Transverse colon (tissue), 4 donors: ENCODE measurements at regions not wholly inside any gene's neighbourhood (a gene's known extent, or its start where the extent isn't known, plus 50 kb on each side); places are given as distances from the start of the nearest gene placed in this dataset.

Source experiments
- DNase-seq: peaks from one replicate; pipeline ENCODE4 v3.0.0-alpha.2; 2019
- H3K27ac ChIP-seq, 4 donors: fragments of 200-600 bp; sonication (generic); 2 replicates each; pipeline ENCODE4 v1.5.1; 2016 to 2018; ENCODE audit warnings: inconsistent platforms in 4 of 4
- H3K27me3 ChIP-seq: fragments of 200-600 bp; sonication (generic); 2 replicates; pipeline ENCODE4 v1.5.1; 2017; ENCODE audit warnings: inconsistent platforms
- H3K36me3 ChIP-seq, 4 donors: fragments of 200-600 bp; sonication (generic); 2 replicates each; pipeline ENCODE4 v1.5.1; 2017 to 2019; ENCODE audit warnings: inconsistent platforms in 4 of 4
- H3K4me1 ChIP-seq, 4 donors: fragments of 200-600 bp; sonication (generic); 2 replicates each; pipeline ENCODE4 v1.5.1; 2017 to 2020; ENCODE audit warnings: inconsistent platforms in 4 of 4
- H3K4me3 ChIP-seq, 4 donors: fragments of 200-600 bp; sonication (generic); 1 replicate in 1 of 4; 2 replicates in 3 of 4; pipeline versions ENCODE4 v1.5.1 to v1.6.1; 2017 to 2019; ENCODE audit warnings: inconsistent platforms in 4 of 4
- H3K9me3 ChIP-seq, 2 donors: fragments of 200-600 bp; sonication (generic); 2 replicates each; pipeline ENCODE4 v1.5.1; 2017 to 2019; ENCODE audit warnings: inconsistent platforms in 2 of 2
- EP300 ChIP-seq: sonication (generic); formaldehyde crosslinking; IDR thresholded peaks from one replicate; pipeline ENCODE4 v1.6.1; 2017; ENCODE audit warnings: antibody characterized with exemption, low read depth
- POLR2A ChIP-seq: fragments of 450-650 bp; IDR thresholded peaks from one replicate; pipeline ENCODE4 v1.6.1; 2016; ENCODE audit warnings: antibody characterized with exemption, mild to moderate bottlenecking, moderate library complexity
- POLR2AphosphoS5 ChIP-seq, 3 donors: sonication (generic); formaldehyde crosslinking; IDR thresholded peaks; one replicate each; pipeline ENCODE4 v1.6.1; 2016; ENCODE audit warnings: antibody characterized with exemption in 3 of 3
- WGBS, 2 donors: methylation state at CpG; one replicate each; pipeline ENCODE4 v1.1.5; 2018; ENCODE audit warnings: low coverage in 1 of 2; 5-methylcytosine and 5-hydroxymethylcytosine counted together
- in situ Hi-C, 4 donors: fragments of 200-750 bp; cut with MboI; loops; one replicate each; pipeline versions ENCODE4 v1.15.0 to v1.15.1; 2017; ENCODE audit warnings: low sequenced_read_pairs in 3 of 4, low pct_ligation_motif_present in 1 of 4, low pct_unique_long_range_greater_than_20kb in 1 of 4
- intact Hi-C: fragments of 100-400 bp; cut with DNase I; formaldehyde crosslinking; loops from one replicate; pipeline ENCODE4 v1.15.1; 2023; ENCODE audit warnings: low total_unique reads
- TF ChIP-seq, protein P1 (sequence below), 5 experiments: fragments of 200-600 bp in 3 of 5; fragments of 450-650 bp in 2 of 5; sonication (generic) in 3 of 5; IDR thresholded peaks; 1 replicate in 2 of 5; 2 replicates in 3 of 5; pipeline ENCODE4 v1.5.1; 2016 to 2017; ENCODE audit warnings: antibody characterized with exemption in 5 of 5, inconsistent platforms in 3 of 5, mild to moderate bottlenecking in 2 of 5, moderate library complexity in 1 of 5

DNA sequence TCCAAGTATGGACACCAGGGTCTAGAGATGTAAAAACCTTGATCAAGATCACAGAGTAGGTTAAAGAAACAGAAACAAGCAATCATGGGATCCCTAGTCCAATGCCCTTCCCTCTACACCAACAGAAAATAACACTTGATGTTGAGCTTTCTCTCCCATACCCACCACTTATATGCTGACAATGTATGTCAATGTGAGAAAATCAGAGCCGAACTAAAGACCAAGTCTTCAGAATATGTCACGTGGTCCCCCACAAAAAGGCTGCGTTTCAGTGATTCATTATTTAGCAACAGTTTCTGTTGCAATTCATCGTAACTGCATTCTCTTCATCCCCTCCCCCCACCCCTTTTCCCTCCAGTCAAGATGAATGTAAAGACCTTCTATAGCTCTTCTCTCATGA lies 278.9 kb upstream of the STT3B start:
- TF ChIP-seq POLR2A (no peak), EP300 (no peak), POLR2AphosphoS5 (IDR thresholded peaks at IDR 0.05) (no peak)
- TF ChIP-seq, protein P1, sequence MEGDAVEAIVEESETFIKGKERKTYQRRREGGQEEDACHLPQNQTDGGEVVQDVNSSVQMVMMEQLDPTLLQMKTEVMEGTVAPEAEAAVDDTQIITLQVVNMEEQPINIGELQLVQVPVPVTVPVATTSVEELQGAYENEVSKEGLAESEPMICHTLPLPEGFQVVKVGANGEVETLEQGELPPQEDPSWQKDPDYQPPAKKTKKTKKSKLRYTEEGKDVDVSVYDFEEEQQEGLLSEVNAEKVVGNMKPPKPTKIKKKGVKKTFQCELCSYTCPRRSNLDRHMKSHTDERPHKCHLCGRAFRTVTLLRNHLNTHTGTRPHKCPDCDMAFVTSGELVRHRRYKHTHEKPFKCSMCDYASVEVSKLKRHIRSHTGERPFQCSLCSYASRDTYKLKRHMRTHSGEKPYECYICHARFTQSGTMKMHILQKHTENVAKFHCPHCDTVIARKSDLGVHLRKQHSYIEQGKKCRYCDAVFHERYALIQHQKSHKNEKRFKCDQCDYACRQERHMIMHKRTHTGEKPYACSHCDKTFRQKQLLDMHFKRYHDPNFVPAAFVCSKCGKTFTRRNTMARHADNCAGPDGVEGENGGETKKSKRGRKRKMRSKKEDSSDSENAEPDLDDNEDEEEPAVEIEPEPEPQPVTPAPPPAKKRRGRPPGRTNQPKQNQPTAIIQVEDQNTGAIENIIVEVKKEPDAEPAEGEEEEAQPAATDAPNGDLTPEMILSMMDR (IDR thresholded peaks at IDR 0.05) = no peak

DNA sequence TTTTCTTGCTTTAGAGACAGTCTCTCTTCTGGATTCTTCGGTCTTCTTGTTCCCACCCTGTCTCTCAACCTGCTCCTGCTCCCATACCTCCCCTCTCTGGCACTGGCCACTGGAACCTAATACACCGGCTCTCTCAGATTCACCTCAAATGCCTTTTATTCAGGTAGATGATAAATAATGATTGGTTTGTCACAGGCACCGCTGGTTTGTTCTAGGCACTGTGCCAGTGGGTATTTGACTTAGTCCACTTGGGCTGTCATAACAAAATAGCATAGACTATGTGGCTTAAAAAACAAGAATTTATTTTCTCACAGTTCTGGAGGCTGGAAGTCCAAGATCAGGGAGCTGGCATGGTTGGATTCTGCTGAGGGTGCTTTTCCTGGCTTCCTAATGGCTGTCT lies 278.2 kb upstream of the STT3B start:
- intact Hi-C loops (no loop called here), in situ Hi-C loops (no loop called here)
- peaks cover 0 to 6% (median 0%) of the 10 kb centered on the region in 4 donors for H3K4me1 ChIP-seq
- H3K27ac ChIP-seq = no peak overlapping the region
- H3K4me3 ChIP-seq = no peak overlapping the region
- no peak for DNase-seq
- TF ChIP-seq EP300 (no peak), POLR2A (no peak), POLR2AphosphoS5 (IDR thresholded peaks at IDR 0.05) (no peak)
- TF ChIP-seq, protein P1 (IDR thresholded peaks at IDR 0.05) = no peak
- 84 to 100% methylated on average over 2 to 3 of the region's 3 CpGs for WGBS, 2 donors
- H3K27me3 ChIP-seq = no peaks in the 10 kb centered on the region
- H3K9me3 ChIP-seq = no peaks in the 10 kb centered on the region
- H3K36me3 ChIP-seq = no peaks in the 10 kb centered on the region

More for the DNA sequence above, 278.9 kb upstream of the STT3B start:
- Histone ChIP-seq H3K4me3 (no peak overlapping the region), H3K27ac (no peak overlapping the region), H3K4me1 (peaks cover 0 to 6% (median 0%) of the 10 kb centered on the region in 4 donors), H3K9me3 (no peaks in the 10 kb centered on the region), H3K36me3 (no peaks in the 10 kb centered on the region), H3K27me3 (no peaks in the 10 kb centered on the region)
- intact Hi-C loops (no loop called here), in situ Hi-C loops (no loop called here)
- 63 to 84% methylated on average over 3 to 4 of the region's 4 CpGs for WGBS, 2 donors
- DNase-seq = no peak

DNA sequence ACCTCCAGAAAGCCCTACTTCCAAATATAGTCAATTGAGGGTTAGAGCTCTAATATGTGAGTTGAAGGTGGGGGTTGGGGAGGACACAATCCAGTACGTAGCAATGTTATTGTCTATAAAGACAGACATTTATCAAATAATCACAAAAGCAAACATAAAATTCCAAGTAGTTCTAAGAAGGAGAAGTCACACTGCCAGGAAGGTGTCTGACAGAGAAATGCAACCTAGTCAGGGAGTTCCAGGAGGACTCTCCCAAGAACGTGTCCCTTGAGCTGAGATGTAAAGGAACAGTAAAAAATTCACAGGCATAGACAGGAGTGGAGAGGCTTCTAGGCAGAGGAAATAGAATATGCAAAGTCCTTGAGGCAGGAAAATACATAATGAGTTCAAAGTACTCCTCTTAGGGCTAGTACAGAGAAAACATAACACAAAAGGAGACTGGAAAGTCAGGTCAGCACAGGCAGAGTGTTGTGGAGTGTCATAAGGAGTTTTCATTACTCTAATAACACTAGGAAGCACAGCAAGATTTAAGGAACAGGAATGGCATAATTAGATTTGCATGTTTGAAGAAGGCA lies 277.6 kb upstream of the STT3B start:
- intact Hi-C loops = no loop called here
- in situ Hi-C loops = no loop called here
- peaks cover 0 to 6% (median 0%) of the 10 kb centered on the region in 4 donors for H3K4me1 ChIP-seq
- H3K36me3 ChIP-seq = no peaks in the 10 kb centered on the region
- DNase-seq = no peak
- TF ChIP-seq, protein P1 (IDR thresholded peaks at IDR 0.05) = no peak
- TF ChIP-seq POLR2AphosphoS5 (IDR thresholded peaks at IDR 0.05) (no peak), EP300 (no peak), POLR2A (no peak)
- WGBS, 2 donors = 28 to 48% methylated on average over 2 of the region's 2 CpGs
- no peaks in the 10 kb centered on the region for H3K9me3 ChIP-seq
- H3K4me3 ChIP-seq = no peak overlapping the region
- H3K27me3 ChIP-seq = no peaks in the 10 kb centered on the region
- no peak overlapping the region for H3K27ac ChIP-seq

DNA sequence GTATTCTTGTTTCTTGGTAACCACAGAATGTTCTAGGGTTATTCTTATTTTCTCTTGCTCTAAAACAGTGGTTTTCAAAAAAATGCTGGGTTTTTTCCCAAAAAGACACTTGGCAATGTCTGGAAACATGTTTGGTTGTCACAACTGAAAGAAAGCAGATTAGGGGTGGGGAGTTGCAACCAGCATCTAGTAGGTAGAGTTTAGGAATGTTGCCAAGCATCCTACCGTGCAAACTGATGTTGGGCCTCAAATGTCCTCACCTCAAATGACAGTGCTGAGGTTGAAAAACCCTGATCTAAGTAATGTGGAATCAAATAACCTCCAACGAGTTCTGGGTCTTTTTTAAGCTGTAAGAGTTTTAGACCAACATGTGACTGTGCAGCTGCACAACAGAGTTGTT lies 270.5 kb upstream of the STT3B start:
- Histone ChIP-seq H3K27me3 (no peaks in the 10 kb centered on the region), H3K4me1 (no peaks in the 10 kb centered on the region), H3K9me3 (no peaks in the 10 kb centered on the region), H3K36me3 (no peaks in the 10 kb centered on the region), H3K27ac (no peak overlapping the region), H3K4me3 (no peak overlapping the region)
- in situ Hi-C loops = no loop called here
- 66% methylated on average over 2 of the region's 2 CpGs; no CpG with 5 or more reads in 1 of the 2 donors for WGBS, 2 donors
- TF ChIP-seq, protein P1 (IDR thresholded peaks at IDR 0.05) = no peak
- TF ChIP-seq POLR2A = no peak
- no peak for DNase-seq
- intact Hi-C loops = no loop called here
